NB4 (cell line): ENCODE measurements at regions not wholly inside any gene's neighbourhood (a gene's known extent, or its start where the extent isn't known, plus 50 kb on each side); places are given as distances from the start of the nearest gene placed in this dataset.

Experiments used
- DNase-seq: peaks from one replicate; pipeline ENCODE4 v3.0.0; 2010; ENCODE audit warnings: low read depth
- H3K4me3 ChIP-seq: one replicate; pipeline ENCODE4 v1.5.1; 2011; ENCODE audit warnings: mild to moderate bottlenecking, low read depth, low read length, moderate library complexity
- CTCF ChIP-seq: IDR thresholded peaks from one replicate; pipeline ENCODE4 v1.5.1; 2012; ENCODE audit warnings: low read depth, low read length
- MAX ChIP-seq: IDR thresholded peaks from 2 replicates; pipeline ENCODE4 v1.6.1; 2011; ENCODE audit warnings: low read depth, low read length
- MYC ChIP-seq: IDR thresholded peaks from 2 replicates; pipeline ENCODE4 v1.6.1; 2011; ENCODE audit warnings: low read depth, low read length
- POLR2A ChIP-seq: IDR thresholded peaks from 2 replicates; pipeline ENCODE4 v1.6.1; 2011; ENCODE audit warnings: mild to moderate bottlenecking; ENCODE audit not compliant: insufficient read length; ENCODE audit errors: extremely low read depth

- DNase-seq = no peak
- no peak overlapping the region for H3K4me3 ChIP-seq
- TF ChIP-seq MAX = no peak
- TF ChIP-seq POLR2A = no peak
- TF ChIP-seq MYC = no peak
- no peak for TF ChIP-seq CTCF
These were observed 673.7 kb downstream of the FAT4 start for GRCh38 chr4:125988464-125988863.

GRCh38 chr4:125991398-125991797, 676.6 kb downstream of the FAT4 start:
- no peak for DNase-seq
- H3K4me3 ChIP-seq = no peak overlapping the region
- TF ChIP-seq POLR2A = no peak
- TF ChIP-seq CTCF = no peak
- no peak for TF ChIP-seq MYC
- no peak for TF ChIP-seq MAX

GRCh38 chr4:125992891-125993290, 678.1 kb downstream of the FAT4 start:
- TF ChIP-seq MAX (no peak), CTCF (no peak), POLR2A (no peak), MYC (no peak)
- no peak for DNase-seq
- no peak overlapping the region for H3K4me3 ChIP-seq

GRCh38 chr4:125994024-125994423, 679.3 kb downstream of the FAT4 start:
- H3K4me3 ChIP-seq = no peak overlapping the region
- TF ChIP-seq POLR2A (no peak), MYC (no peak), CTCF (no peak), MAX (no peak)
- DNase-seq = no peak

- no peak overlapping the region for H3K4me3 ChIP-seq
- no peak for DNase-seq
- TF ChIP-seq MAX (no peak), MYC (no peak), CTCF (no peak), POLR2A (no peak)
These were observed 679.7 kb downstream of the FAT4 start for GRCh38 chr4:125994430-125994829.

- DNase-seq = no peak
- TF ChIP-seq MYC (no peak), MAX (no peak), CTCF (no peak), POLR2A (no peak)
- no peak overlapping the region for H3K4me3 ChIP-seq
These were observed 690.2 kb downstream of the FAT4 start for GRCh38 chr4:126004941-126005340.
